RWPE2 (cell line): ENCODE measurements at regions not wholly inside any gene's neighbourhood (a gene's known extent, or its start where the extent isn't known, plus 50 kb on each side); places are given as distances from the start of the nearest gene placed in this dataset.
"Not testable (repeated sequence)": the region's sequence is repeated elsewhere in the genome, so short reads cannot be mapped to it uniquely, and the experiment has no call there.

Experiments used
- ATAC-seq: fragments of 200-7000 bp; cut with Tn5 transposase; 3 replicates; pipeline ENCODE4 v1.9.1; 2021; ENCODE audit warnings: low read depth
- DNase-seq: peaks from one replicate; pipeline ENCODE4 v3.0.0-alpha.2; 2020; ENCODE audit warnings: low spot score
- H3K27ac ChIP-seq: fragments of 450-650 bp; 2 replicates; pipeline ENCODE4 v1.5.1; 2017; ENCODE audit warnings: mild to moderate bottlenecking; ENCODE audit not compliant: poor library complexity, severe bottlenecking
- H3K27me3 ChIP-seq: fragments of 250-450 bp; sonication (Bioruptor Pico); 2 replicates; pipeline ENCODE4 v1.5.1; 2021; ENCODE audit warnings: mild to moderate bottlenecking, moderate library complexity; ENCODE audit not compliant: insufficient read depth, poor library complexity, severe bottlenecking
- H3K36me3 ChIP-seq: fragments of 250-450 bp; sonication (Bioruptor Pico); 2 replicates; pipeline ENCODE4 v1.5.1; 2020; ENCODE audit warnings: low read depth, mild to moderate bottlenecking, moderate library complexity
- H3K4me1 ChIP-seq: fragments of 250-450 bp; sonication (Bioruptor Pico); 2 replicates; pipeline ENCODE4 v1.5.1; 2021; ENCODE audit warnings: mild to moderate bottlenecking, moderate library complexity; ENCODE audit not compliant: insufficient read depth, poor library complexity, severe bottlenecking
- H3K4me3 ChIP-seq: fragments of 250-450 bp; sonication (Bioruptor Pico); 2 replicates; pipeline ENCODE4 v1.5.1; 2021; ENCODE audit warnings: mild to moderate bottlenecking, moderate library complexity; ENCODE audit not compliant: severe bottlenecking
- H3K9me3 ChIP-seq: fragments of 250-450 bp; sonication (Bioruptor Pico); 2 replicates; pipeline ENCODE4 v1.5.1; 2021; ENCODE audit warnings: mild to moderate bottlenecking, moderate library complexity; ENCODE audit not compliant: severe bottlenecking
- CTCF ChIP-seq: fragments of 450-650 bp; IDR thresholded peaks from one replicate; pipeline ENCODE4 v1.5.1; 2017; ENCODE audit warnings: mild to moderate bottlenecking, moderate library complexity; ENCODE audit not compliant: poor library complexity, severe bottlenecking

DNA sequence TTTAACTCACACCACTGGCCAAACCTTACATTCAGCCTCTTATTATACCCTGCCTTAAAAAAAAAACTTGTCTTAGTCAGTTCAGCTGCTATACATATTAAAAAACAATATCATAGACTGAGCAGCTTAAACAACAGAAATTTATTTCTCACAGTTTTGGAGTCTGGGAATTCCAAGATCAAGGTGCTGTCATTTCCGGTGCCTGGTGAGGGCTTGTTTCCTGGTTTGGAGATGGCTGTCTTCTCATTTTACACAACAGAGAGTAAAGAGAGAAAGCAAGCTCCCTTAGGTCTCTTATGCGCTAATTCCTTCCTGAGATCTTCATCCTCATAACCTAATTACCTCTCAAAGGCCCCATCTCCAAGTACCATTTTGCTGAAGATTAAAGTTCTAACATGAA, 769.2 kb downstream of the DIAPH3 start:
- Histone ChIP-seq H3K9me3 (no peaks in the 10 kb centered on the region), H3K4me3 (no peak overlapping the region), H3K27me3 (no peaks in the 10 kb centered on the region), H3K27ac (no peak overlapping the region), H3K36me3 (no peaks in the 10 kb centered on the region), H3K4me1 (no peaks in the 10 kb centered on the region)
- ATAC-seq (no peak), DNase-seq (no peak)
- TF ChIP-seq CTCF: no peak

GRCh38 chr13:59398127-59398526, 765.6 kb downstream of the DIAPH3 start:
- DNase-seq (no peak), ATAC-seq (no peak)
- H3K4me1 ChIP-seq: no peaks in the 10 kb centered on the region
- H3K9me3 ChIP-seq: no peaks in the 10 kb centered on the region
- no peaks in the 10 kb centered on the region for H3K36me3 ChIP-seq
- no peak for TF ChIP-seq CTCF
- no peaks in the 10 kb centered on the region for H3K27me3 ChIP-seq
- H3K4me3 ChIP-seq: no peak overlapping the region
- H3K27ac ChIP-seq: no peak overlapping the region

DNA sequence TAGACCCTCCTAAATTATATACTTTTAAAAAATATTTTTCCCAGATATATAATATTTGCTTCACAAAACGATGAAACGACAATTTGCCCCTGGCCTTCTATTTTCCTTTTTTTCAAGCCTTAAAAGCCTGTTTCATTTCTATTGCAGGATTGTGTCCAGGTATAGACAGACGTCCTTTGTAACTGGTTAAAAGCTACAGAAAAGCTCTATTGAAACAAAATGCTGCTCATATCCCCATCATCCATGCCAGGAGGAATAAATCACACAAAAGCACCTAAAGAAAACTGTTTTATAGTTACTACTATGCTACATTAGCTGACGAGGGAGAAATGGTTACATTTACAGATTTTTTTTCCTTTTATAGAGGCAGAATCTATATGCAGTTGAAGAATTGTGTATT, 765.1 kb downstream of the DIAPH3 start:
- H3K27ac ChIP-seq: no peak overlapping the region
- no peaks in the 10 kb centered on the region for H3K4me1 ChIP-seq
- no peak for ATAC-seq
- H3K27me3 ChIP-seq: no peaks in the 10 kb centered on the region
- TF ChIP-seq CTCF: no peak
- DNase-seq: no peak
- no peaks in the 10 kb centered on the region for H3K36me3 ChIP-seq
- H3K4me3 ChIP-seq: no peak overlapping the region
- H3K9me3 ChIP-seq: no peaks in the 10 kb centered on the region

DNA sequence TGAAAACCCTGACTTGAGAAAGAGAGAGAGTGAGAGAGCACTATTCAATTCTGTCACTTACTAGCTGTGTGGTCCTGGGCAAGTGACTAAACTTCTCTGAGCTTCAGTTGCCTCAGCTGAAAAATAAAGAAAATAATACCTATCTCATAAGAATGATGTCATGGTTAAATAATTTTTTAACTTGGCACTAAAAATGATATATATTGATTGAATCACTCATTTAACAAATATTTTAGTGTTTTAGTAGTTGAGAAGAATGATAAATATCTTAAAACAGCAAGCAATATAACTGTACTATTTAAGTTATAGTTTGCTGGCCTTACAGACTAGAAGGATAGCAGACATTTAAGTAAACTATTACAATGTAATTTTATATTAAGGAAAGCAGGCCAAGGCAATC, 764.2 kb downstream of the DIAPH3 start:
- no peak for TF ChIP-seq CTCF
- Histone ChIP-seq H3K4me1 (no peaks in the 10 kb centered on the region), H3K36me3 (no peaks in the 10 kb centered on the region), H3K4me3 (no peak overlapping the region), H3K9me3 (no peaks in the 10 kb centered on the region), H3K27me3 (no peaks in the 10 kb centered on the region), H3K27ac (no peak overlapping the region)
- DNase-seq: no peak
- no peak for ATAC-seq

DNA sequence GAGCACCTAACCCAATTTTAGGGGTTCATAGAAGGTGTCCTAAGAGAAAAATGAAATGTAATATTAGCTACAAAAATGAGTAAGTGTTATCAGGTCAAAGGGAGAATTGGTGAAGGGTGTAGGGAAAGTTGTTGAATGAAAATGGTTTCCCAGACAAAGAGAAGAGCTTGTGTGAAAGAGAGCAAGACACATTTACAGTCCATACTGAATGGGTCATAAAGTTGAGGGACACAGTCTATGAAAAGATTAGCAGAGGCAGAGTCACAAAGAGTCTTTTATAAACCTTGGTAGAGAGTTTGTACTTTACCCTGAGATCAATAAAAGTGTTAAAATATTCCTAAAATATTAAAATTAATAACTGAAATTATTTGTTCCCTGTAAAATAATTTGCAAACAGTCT, 759.4 kb downstream of the DIAPH3 start:
- H3K27ac ChIP-seq: no peak overlapping the region
- no peaks in the 10 kb centered on the region for H3K4me1 ChIP-seq
- no peak for TF ChIP-seq CTCF
- ATAC-seq: no peak
- no peaks in the 10 kb centered on the region for H3K27me3 ChIP-seq
- H3K4me3 ChIP-seq: no peak overlapping the region
- no peaks in the 10 kb centered on the region for H3K36me3 ChIP-seq
- no peaks in the 10 kb centered on the region for H3K9me3 ChIP-seq
- DNase-seq: no peak

DNA sequence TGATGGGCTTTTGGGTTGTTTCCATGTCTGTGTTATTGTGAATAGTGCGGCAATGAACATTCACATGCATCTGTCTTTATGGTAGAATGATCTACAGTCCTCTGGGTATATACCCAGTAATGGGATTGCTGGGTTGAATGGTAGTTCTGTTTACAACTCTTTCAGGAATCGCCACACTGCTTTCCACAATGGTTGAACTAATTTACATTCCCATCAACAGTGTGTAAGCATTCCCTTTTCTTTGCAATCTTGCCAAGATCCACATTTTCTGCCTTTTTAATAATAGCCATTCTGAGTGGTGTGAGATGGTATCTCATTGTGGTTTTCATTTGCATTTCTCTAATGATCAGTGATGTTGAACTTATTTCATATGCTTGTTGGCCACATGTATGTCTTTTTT, 756.5 kb downstream of the DIAPH3 start:
- H3K4me1 ChIP-seq, H3K36me3 ChIP-seq, H3K9me3 ChIP-seq, ATAC-seq, H3K27me3 ChIP-seq, H3K4me3 ChIP-seq, H3K27ac ChIP-seq, DNase-seq: not testable (repeated sequence)
